ENCODE measurements at regions not wholly inside any gene's neighbourhood (a gene's known extent, or its start where the extent isn't known, plus 50 kb on each side); places are given as distances from the start of the nearest gene placed in this dataset.

DNA sequence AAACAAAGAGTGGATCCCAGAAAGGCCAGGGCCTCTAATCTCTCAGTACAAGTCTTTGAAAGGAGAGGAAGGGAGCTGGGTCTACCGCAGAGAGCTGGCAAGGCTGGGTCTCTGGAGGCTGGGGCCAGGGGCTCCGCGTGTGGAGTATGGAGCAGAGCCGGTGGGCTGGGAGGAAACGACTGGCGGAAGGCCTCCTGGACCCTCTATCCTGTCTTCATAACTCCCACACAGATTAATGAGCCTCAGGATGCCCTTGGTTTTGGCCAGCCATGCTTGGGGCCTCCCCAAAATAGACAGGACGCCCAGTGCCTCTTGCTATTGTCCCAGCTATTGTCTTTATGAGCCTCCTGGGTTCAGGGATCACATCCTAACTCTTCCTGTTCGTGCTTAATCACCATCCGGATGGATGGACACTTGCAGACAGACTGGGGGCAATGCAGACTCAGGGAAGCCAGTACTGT, 306.4 kb downstream of the DHX35 start:
- WGBS, 2 donors, result 54 to 60% methylated on average over 9 of the region's 9 CpGs
- H3K27ac ChIP-seq, result peak overlapping the region in 5 of 10 donors; percentile 12 to 65 (median 32)

DNA sequence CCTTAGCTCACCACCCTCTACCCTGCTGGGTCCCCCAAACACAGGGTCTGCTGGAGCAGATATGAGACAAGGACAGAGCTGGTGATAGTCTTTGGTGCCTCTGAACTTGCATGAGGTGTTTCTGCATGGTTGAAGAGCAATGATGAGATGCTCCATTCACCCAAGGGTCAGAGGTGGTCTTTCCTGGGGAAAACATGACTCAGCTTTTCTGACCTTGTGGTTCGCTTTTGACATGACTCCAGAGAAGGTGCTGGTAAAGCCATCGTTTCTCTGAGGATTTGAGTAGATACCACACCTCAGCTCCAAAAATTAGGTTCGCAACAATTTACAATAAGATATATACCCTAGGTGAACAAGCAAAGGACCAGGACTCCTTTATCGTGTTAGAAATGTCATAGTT, 304.8 kb downstream of the DHX35 start:
- intact Hi-C loops (cut with DNase I), result loop anchor here (5.0 to 10.0 kb wide), 9 partner anchors 152 to 1698 kb away; partner anchors contain the start of gene MAFB (in 2 of the 10)
- no peak for ATAC-seq
- no peak overlapping the region for H3K27ac ChIP-seq

More for the DNA sequence above, 306.4 kb downstream of the DHX35 start:
- Histone ChIP-seq H3K27me3 (peaks cover 0 to 8% (median 0%) of the 10 kb centered on the region in 7 donors), H3K36me3 (no peaks in the 10 kb centered on the region), H3K9me3 (no peaks in the 10 kb centered on the region), H3K4me3 (no peak overlapping the region), H3K4me1 (peaks cover 0 to 40% (median 0%) of the 10 kb centered on the region in 9 donors)
- DNase-seq (peak in 1 of 2 donors; percentile 19), ATAC-seq (peak in 5 of 8 donors; percentile 18 to 49 (median 27))
- intact Hi-C loops (cut with DNase I), result loop anchor here (1.0 to 10.0 kb wide), 11 partner anchors 12 to 1696 kb away; partner anchors contain the start of gene MAFB (in 2 of the 10)
- TF ChIP-seq, protein P1, sequence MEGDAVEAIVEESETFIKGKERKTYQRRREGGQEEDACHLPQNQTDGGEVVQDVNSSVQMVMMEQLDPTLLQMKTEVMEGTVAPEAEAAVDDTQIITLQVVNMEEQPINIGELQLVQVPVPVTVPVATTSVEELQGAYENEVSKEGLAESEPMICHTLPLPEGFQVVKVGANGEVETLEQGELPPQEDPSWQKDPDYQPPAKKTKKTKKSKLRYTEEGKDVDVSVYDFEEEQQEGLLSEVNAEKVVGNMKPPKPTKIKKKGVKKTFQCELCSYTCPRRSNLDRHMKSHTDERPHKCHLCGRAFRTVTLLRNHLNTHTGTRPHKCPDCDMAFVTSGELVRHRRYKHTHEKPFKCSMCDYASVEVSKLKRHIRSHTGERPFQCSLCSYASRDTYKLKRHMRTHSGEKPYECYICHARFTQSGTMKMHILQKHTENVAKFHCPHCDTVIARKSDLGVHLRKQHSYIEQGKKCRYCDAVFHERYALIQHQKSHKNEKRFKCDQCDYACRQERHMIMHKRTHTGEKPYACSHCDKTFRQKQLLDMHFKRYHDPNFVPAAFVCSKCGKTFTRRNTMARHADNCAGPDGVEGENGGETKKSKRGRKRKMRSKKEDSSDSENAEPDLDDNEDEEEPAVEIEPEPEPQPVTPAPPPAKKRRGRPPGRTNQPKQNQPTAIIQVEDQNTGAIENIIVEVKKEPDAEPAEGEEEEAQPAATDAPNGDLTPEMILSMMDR (IDR thresholded peaks at IDR 0.05), result no peak

DNA sequence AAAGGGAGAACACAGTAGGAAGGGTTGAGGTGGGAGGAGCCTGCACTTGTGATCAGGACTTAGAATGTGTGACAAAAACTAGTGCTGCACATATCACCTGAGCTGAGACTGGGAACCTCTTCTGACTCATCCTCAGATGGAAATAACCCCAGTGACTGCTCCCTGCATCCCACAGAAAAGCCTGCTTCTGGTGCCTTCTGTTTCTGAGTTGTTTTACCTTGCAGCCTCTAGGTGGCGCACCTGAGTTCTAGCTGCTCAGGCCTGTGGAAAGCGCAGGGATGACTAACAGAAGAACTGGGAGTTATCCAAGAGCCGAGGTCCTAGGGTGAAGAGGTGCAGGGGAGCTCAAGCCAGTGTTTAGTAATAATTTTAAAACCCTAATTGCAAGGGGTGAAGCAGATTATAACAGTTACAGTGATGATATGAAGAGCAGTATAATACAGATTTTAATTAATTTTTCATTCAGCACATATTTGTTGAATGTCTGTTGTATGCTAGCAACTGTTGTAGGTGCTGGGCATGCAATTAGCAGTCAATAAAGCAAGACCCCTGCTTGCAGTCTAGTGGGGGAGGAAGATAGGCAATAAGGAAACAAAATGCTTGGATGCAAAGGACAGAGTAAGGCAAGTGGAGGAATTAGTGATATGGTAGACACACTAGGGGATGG, 302.5 kb downstream of the DHX35 start:
- H3K4me3 ChIP-seq, result no peak overlapping the region
- H3K4me1 ChIP-seq, result peaks cover 0 to 24% (median 0%) of the 10 kb centered on the region in 9 donors
- TF ChIP-seq, protein P1 (IDR thresholded peaks at IDR 0.05), result peak; percentile 58 to 92 (median 86)
- intact Hi-C loops (cut with DNase I), result loop anchor here (5.0 to 10.0 kb wide), 9 partner anchors 150 to 1700 kb away; partner anchors contain the start of gene MAFB (in 2 of the 10)
- WGBS, 2 donors, result 7 to 11% methylated on average over 3 of the region's 3 CpGs
- H3K9me3 ChIP-seq, result no peaks in the 10 kb centered on the region
- peaks cover 0 to 8% (median 0%) of the 10 kb centered on the region in 7 donors for H3K27me3 ChIP-seq
- no peak overlapping the region for H3K27ac ChIP-seq
- DNase-seq (peak; percentile 41 to 50), ATAC-seq (peak; percentile 28 to 79 (median 54))
- H3K36me3 ChIP-seq, result no peaks in the 10 kb centered on the region

More for the DNA sequence above, 304.8 kb downstream of the DHX35 start:
- Histone ChIP-seq H3K27me3 (peaks cover 0 to 8% (median 0%) of the 10 kb centered on the region in 7 donors), H3K9me3 (no peaks in the 10 kb centered on the region), H3K36me3 (no peaks in the 10 kb centered on the region), H3K4me1 (peaks cover 0 to 40% (median 0%) of the 10 kb centered on the region in 9 donors), H3K4me3 (no peak overlapping the region)
- TF ChIP-seq, protein P1 (IDR thresholded peaks at IDR 0.05), result no peak
- 95 to 96% methylated on average over 4 of the region's 4 CpGs for WGBS, 2 donors
- no peak for DNase-seq

DNA sequence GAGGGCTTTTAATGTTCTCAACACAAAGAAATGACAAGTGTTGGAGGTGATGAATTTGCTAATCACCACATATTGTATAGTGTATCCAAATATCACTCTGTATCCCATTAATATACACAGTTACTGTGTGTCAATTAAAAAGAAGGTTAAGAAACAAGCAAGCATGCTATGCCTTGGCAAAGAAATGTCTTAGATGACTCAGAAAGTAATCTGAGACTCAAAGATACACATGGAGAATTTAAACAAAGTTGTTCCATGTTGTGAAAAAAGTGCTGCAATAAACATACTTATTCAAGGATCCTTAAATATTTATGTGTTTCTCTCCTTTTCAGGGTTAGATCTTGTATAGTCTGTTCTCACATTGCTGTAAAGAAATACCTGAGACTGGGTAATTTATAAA, 300.9 kb downstream of the DHX35 start:
- Histone ChIP-seq H3K36me3 (no peaks in the 10 kb centered on the region), H3K4me3 (no peak overlapping the region), H3K9me3 (no peaks in the 10 kb centered on the region), H3K27ac (no peak overlapping the region), H3K27me3 (no peaks in the 10 kb centered on the region), H3K4me1 (peaks cover 0 to 16% (median 0%) of the 10 kb centered on the region in 9 donors)
- intact Hi-C loops (cut with DNase I), result loop anchor here in 6 of 10 donors (5.0 to 10.0 kb wide), 5 partner anchors 148 to 1702 kb away; partner anchors contain the start of gene MAFB (in 2 of the 6)
- ATAC-seq (no peak), DNase-seq (no peak)
- TF ChIP-seq, protein P1 (IDR thresholded peaks at IDR 0.05), result no peak
